HEK293 (cell line): ENCODE measurements at regions not wholly inside any gene's neighbourhood (a gene's known extent, or its start where the extent isn't known, plus 50 kb on each side); places are given as distances from the start of the nearest gene placed in this dataset.

Experiments
- CTCF ChIA-PET: fragments of 350-600 bp; formaldehyde crosslinking; extraction: SDS; loops from one replicate; lab custom pipeline; 2021; ENCODE audit warnings: antibody characterized with exemption; lab: Yijun Ruan, JAX
- POLR2A ChIA-PET: fragments of 300-600 bp; formaldehyde crosslinking; extraction: SDS; loops from one replicate; lab custom pipeline; 2020; ENCODE audit warnings: antibody characterized with exemption, inconsistent platforms; lab: Yijun Ruan, JAX
- H3K27ac ChIP-seq: fragments of 200-500 bp; sonication (Bioruptor generic); 2 replicates; pipeline ENCODE4 v1.5.1; 2014; ENCODE audit warnings: low read depth, low read length, control low read depth, inconsistent platforms; ENCODE audit errors: extremely low read depth
- H3K36me3 ChIP-seq, 2 experiments: fragments of 200-500 bp in 1 of 2; sonication (Bioruptor generic) in 1 of 2; 1 replicate in 1 of 2; 2 replicates in 1 of 2; pipeline ENCODE4 v1.5.1; 2014 to 2017; ENCODE audit warnings: inconsistent platforms in 2 of 2, low read length in 2 of 2; ENCODE audit not compliant: control insufficient read depth in 2 of 2, insufficient read depth in 1 of 2
- H3K4me1 ChIP-seq: fragments of 200-500 bp; sonication (Bioruptor generic); 2 replicates; pipeline ENCODE4 v1.5.1; 2014; ENCODE audit warnings: mild to moderate bottlenecking, low read length, inconsistent platforms; ENCODE audit not compliant: control insufficient read depth, insufficient read depth
- H3K4me3 ChIP-seq: 2 replicates; pipeline ENCODE4 v1.5.1; 2011; ENCODE audit warnings: low read depth, mild to moderate bottlenecking, control low read depth, low read length, moderate library complexity
- H3K9me3 ChIP-seq: fragments of 200-500 bp; sonication (Bioruptor generic); 2 replicates; pipeline ENCODE4 v1.5.1; 2014; ENCODE audit warnings: low read depth, low read length, inconsistent platforms; ENCODE audit not compliant: control insufficient read depth, insufficient read depth
- GLIS2 ChIP-seq: fragments of 450-650 bp; formaldehyde crosslinking; IDR thresholded peaks from 2 replicates; pipeline ENCODE4 v1.5.1; 2016; ENCODE audit warnings: missing biosample characterization, missing genetic modification characterization
- OVOL3 ChIP-seq: fragments of 450-650 bp; formaldehyde crosslinking; IDR thresholded peaks from 2 replicates; pipeline ENCODE4 v1.5.1; 2016; ENCODE audit warnings: missing biosample characterization, missing genetic modification characterization
- SP7 ChIP-seq: fragments of 450-650 bp; formaldehyde crosslinking; IDR thresholded peaks from 2 replicates; pipeline ENCODE4 v1.5.1; 2016; ENCODE audit warnings: missing biosample characterization, missing genetic modification characterization
- ZBTB20 ChIP-seq: fragments of 450-650 bp; formaldehyde crosslinking; IDR thresholded peaks from 2 replicates; pipeline ENCODE4 v1.5.1; 2016; ENCODE audit warnings: missing biosample characterization, missing genetic modification characterization
- ZBTB48 ChIP-seq: fragments of 450-650 bp; formaldehyde crosslinking; IDR thresholded peaks from 2 replicates; pipeline ENCODE4 v1.5.1; 2016; ENCODE audit warnings: missing biosample characterization, missing genetic modification characterization
- ZFP3 ChIP-seq: fragments of 450-650 bp; formaldehyde crosslinking; IDR thresholded peaks from 2 replicates; pipeline ENCODE4 v1.5.1; 2016; ENCODE audit warnings: low read depth, missing biosample characterization, missing genetic modification characterization
- ZFP37 ChIP-seq: fragments of 450-650 bp; formaldehyde crosslinking; IDR thresholded peaks from 2 replicates; pipeline ENCODE4 v1.5.1; 2016; ENCODE audit warnings: missing biosample characterization, missing genetic modification characterization
- ZNF138 ChIP-seq: fragments of 450-650 bp; formaldehyde crosslinking; IDR thresholded peaks from 2 replicates; pipeline ENCODE4 v1.5.1; 2016; ENCODE audit warnings: missing biosample characterization, missing genetic modification characterization, borderline replicate concordance
- ZNF157 ChIP-seq: fragments of 450-650 bp; formaldehyde crosslinking; IDR thresholded peaks from 2 replicates; pipeline ENCODE4 v1.5.1; 2016; ENCODE audit warnings: missing biosample characterization, missing genetic modification characterization
- ZNF2 ChIP-seq: fragments of 450-650 bp; formaldehyde crosslinking; IDR thresholded peaks from 2 replicates; pipeline ENCODE4 v1.5.1; 2016; ENCODE audit warnings: missing biosample characterization, missing genetic modification characterization
- ZNF24 ChIP-seq: fragments of 450-650 bp; formaldehyde crosslinking; IDR thresholded peaks from 2 replicates; pipeline ENCODE4 v1.5.1; 2016; ENCODE audit warnings: missing biosample characterization, missing genetic modification characterization
- ZNF335 ChIP-seq: fragments of 450-650 bp; formaldehyde crosslinking; conservative IDR thresholded peaks from 2 replicates; pipeline ENCODE4 v1.5.1; 2016; ENCODE audit warnings: missing biosample characterization, missing genetic modification characterization
- ZNF341 ChIP-seq: fragments of 450-650 bp; formaldehyde crosslinking; IDR thresholded peaks from 2 replicates; pipeline ENCODE4; 2016; ENCODE audit warnings: low read depth, missing biosample characterization, missing genetic modification characterization
- ZNF362 ChIP-seq: fragments of 450-650 bp; formaldehyde crosslinking; IDR thresholded peaks from 2 replicates; pipeline ENCODE4 v1.5.1; 2016; ENCODE audit warnings: missing biosample characterization, missing genetic modification characterization
- ZNF398 ChIP-seq: fragments of 450-650 bp; formaldehyde crosslinking; IDR thresholded peaks from 2 replicates; pipeline ENCODE4 v1.5.1; 2017; ENCODE audit warnings: missing biosample characterization, missing genetic modification characterization
- ZNF404 ChIP-seq: fragments of 450-650 bp; formaldehyde crosslinking; IDR thresholded peaks from 2 replicates; pipeline ENCODE4 v1.5.1; 2017; ENCODE audit warnings: missing biosample characterization, missing genetic modification characterization
- ZNF48 ChIP-seq: fragments of 450-650 bp; formaldehyde crosslinking; IDR thresholded peaks from 2 replicates; pipeline ENCODE4 v1.5.1; 2016; ENCODE audit warnings: missing biosample characterization, missing genetic modification characterization
- ZNF561 ChIP-seq: fragments of 450-650 bp; IDR thresholded peaks from 2 replicates; pipeline ENCODE4 v1.5.1; 2018; ENCODE audit warnings: missing biosample characterization, missing genetic modification characterization, borderline replicate concordance
- ZNF610 ChIP-seq: fragments of 450-650 bp; formaldehyde crosslinking; IDR thresholded peaks from 2 replicates; pipeline ENCODE4 v1.5.1; 2016; ENCODE audit warnings: missing biosample characterization, missing genetic modification characterization, borderline replicate concordance
- ZNF660 ChIP-seq: fragments of 450-650 bp; IDR thresholded peaks from 2 replicates; pipeline ENCODE4 v1.5.1; 2018; ENCODE audit warnings: missing biosample characterization, mild to moderate bottlenecking, missing genetic modification characterization
- ZNF664 ChIP-seq: fragments of 450-650 bp; formaldehyde crosslinking; IDR thresholded peaks from 2 replicates; pipeline ENCODE4 v1.5.1; 2016; ENCODE audit warnings: missing biosample characterization, missing genetic modification characterization
- ZNF76 ChIP-seq: fragments of 450-650 bp; formaldehyde crosslinking; IDR thresholded peaks from 2 replicates; pipeline ENCODE4; 2016; ENCODE audit warnings: low read depth, missing biosample characterization, missing genetic modification characterization, borderline replicate concordance
- ZNF768 ChIP-seq: fragments of 450-650 bp; formaldehyde crosslinking; IDR thresholded peaks from 2 replicates; pipeline ENCODE4 v1.5.1; 2018; ENCODE audit warnings: missing biosample characterization, mild to moderate bottlenecking, missing genetic modification characterization
- ZXDB ChIP-seq: fragments of 450-650 bp; formaldehyde crosslinking; IDR thresholded peaks from 2 replicates; pipeline ENCODE4 v1.5.1; 2016; ENCODE audit warnings: missing biosample characterization, missing genetic modification characterization
- TF ChIP-seq, protein P1 (sequence below): fragments of 450-650 bp; formaldehyde crosslinking; IDR thresholded peaks from 2 replicates; pipeline ENCODE4 v1.5.1; 2016; ENCODE audit warnings: missing biosample characterization, missing genetic modification characterization
- TF ChIP-seq, protein P2 (sequence below): fragments of 450-650 bp; formaldehyde crosslinking; IDR thresholded peaks from 2 replicates; pipeline ENCODE4 v1.5.1; 2017; ENCODE audit warnings: missing biosample characterization, missing genetic modification characterization

- TF ChIP-seq ZNF335: peak; percentile 57
- TF ChIP-seq ZFP3: no peak
- TF ChIP-seq, protein P1, sequence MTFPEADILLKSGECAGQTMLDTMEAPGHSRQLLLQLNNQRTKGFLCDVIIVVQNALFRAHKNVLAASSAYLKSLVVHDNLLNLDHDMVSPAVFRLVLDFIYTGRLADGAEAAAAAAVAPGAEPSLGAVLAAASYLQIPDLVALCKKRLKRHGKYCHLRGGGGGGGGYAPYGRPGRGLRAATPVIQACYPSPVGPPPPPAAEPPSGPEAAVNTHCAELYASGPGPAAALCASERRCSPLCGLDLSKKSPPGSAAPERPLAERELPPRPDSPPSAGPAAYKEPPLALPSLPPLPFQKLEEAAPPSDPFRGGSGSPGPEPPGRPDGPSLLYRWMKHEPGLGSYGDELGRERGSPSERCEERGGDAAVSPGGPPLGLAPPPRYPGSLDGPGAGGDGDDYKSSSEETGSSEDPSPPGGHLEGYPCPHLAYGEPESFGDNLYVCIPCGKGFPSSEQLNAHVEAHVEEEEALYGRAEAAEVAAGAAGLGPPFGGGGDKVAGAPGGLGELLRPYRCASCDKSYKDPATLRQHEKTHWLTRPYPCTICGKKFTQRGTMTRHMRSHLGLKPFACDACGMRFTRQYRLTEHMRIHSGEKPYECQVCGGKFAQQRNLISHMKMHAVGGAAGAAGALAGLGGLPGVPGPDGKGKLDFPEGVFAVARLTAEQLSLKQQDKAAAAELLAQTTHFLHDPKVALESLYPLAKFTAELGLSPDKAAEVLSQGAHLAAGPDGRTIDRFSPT (tag by site-specific recombination): peak; percentile 97
- TF ChIP-seq ZNF362: no peak
- TF ChIP-seq ZNF48: no peak
Measured at GRCh38 chr22:46069521-46070214, 80.7 kb upstream of the PPARA start (continued).

DNA sequence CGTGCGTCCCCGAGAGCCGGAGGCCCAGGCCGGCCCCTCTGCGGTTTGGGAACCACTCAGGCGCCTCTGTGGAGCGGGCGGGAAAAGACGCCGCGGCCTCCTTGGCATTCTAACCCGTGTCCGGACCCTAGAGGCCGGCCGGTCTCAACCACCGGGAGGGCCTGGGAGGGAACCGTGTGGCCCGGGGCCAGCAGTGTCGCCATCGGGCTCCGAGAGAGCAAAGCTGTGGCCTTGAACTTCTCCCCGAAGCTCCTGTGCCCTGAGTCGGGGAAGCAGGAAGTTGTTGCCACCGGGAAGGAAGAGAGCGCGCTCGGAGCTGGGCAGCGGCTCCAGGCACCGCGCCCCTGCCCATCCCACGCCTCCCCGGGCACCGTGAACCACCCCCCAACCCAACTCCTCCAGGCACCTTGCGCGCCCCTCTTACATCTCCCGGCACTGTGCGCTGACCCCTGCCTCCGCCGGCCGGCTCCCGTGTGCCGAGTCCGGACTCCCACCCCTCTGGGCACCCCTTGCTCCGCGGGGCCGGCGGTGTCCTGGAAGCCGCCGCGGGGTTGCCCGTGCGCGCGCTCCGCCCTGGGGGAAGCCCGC, 80.0 kb upstream of the PPARA start:
- peaks cover 18% of the 10 kb centered on the region for H3K4me1 ChIP-seq
- H3K27ac ChIP-seq: peak overlapping the region; percentile 100
- H3K4me3 ChIP-seq: peak overlapping the region; percentile 99
- no peaks in the 10 kb centered on the region for H3K9me3 ChIP-seq
- ChIA-PET CTCF (interaction anchor here (0.6 to 3.2 kb wide), 5 partner anchors 46 to 74 kb away, joined by 3 to 14 read pairs (median 5); no protein-coding TSS in a partner anchor), POLR2A (interaction anchor here (1.2 to 3.4 kb wide), 8 partner anchors 14 to 63 kb away, joined by 3 to 42 read pairs (median 18); no protein-coding TSS in a partner anchor)
- peaks cover 0 to 14% of the 10 kb centered on the region in 2 experiments; a peak in 1 of 3 replicates for H3K36me3 ChIP-seq
- TF ChIP-seq ZNF664 (tag by site-specific recombination): no peak
- 0 out of 2 replicates have a peak, but pooled peaks have one; percentile 9 for TF ChIP-seq ZNF398 (tag by site-specific recombination)
- TF ChIP-seq ZNF335: peak; percentile 23; the same call in 1 of the 2 replicates
- 0 out of 2 replicates have a peak, but pooled peaks have one; percentile 95 for TF ChIP-seq ZFP37 (tag by site-specific recombination)
- TF ChIP-seq ZNF76: peak; percentile 43; the same call in 1 of the 2 replicates
- peak; percentile 14; the same call in 1 of the 2 replicates for TF ChIP-seq ZNF610 (tag by site-specific recombination)
- peak; percentile 59; the same call in 1 of the 2 replicates for TF ChIP-seq ZBTB20 (tag by site-specific recombination)
- peak; percentile 29; the same call in 1 of the 2 replicates for TF ChIP-seq SP7 (tag by site-specific recombination)
- TF ChIP-seq ZNF768 (tag by site-specific recombination): 0 out of 2 replicates have a peak, but pooled peaks have one; percentile 30
- TF ChIP-seq, protein P1 (tag by site-specific recombination): peak; percentile 89
- 0 out of 2 replicates have a peak, but pooled peaks have one; percentile 75 for TF ChIP-seq ZNF660
- TF ChIP-seq ZNF24: no peak
- 0 out of 2 replicates have a peak, but pooled peaks have one; percentile 69 for TF ChIP-seq ZBTB48 (tag by site-specific recombination)
- TF ChIP-seq ZNF2: peak; percentile 74; the same call in 1 of the 2 replicates
- 0 out of 2 replicates have a peak, but pooled peaks have one; percentile 37 for TF ChIP-seq OVOL3 (tag by site-specific recombination)
- TF ChIP-seq ZNF341: 0 out of 2 replicates have a peak, but pooled peaks have one; percentile 9
- TF ChIP-seq, protein P2, sequence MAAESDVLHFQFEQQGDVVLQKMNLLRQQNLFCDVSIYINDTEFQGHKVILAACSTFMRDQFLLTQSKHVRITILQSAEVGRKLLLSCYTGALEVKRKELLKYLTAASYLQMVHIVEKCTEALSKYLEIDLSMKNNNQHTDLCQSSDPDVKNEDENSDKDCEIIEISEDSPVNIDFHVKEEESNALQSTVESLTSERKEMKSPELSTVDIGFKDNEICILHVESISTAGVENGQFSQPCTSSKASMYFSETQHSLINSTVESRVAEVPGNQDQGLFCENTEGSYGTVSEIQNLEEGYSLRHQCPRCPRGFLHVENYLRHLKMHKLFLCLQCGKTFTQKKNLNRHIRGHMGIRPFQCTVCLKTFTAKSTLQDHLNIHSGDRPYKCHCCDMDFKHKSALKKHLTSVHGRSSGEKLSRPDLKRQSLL (tag by site-specific recombination): peak; percentile 55; the same call in 1 of the 2 replicates
- TF ChIP-seq ZNF561: peak; percentile 2; the same call in 1 of the 2 replicates
- TF ChIP-seq ZXDB (tag by site-specific recombination): peak; percentile 84
- TF ChIP-seq ZNF404 (tag by site-specific recombination): no peak
- peak; percentile 76 for TF ChIP-seq GLIS2 (tag by site-specific recombination)
- no peak for TF ChIP-seq ZNF138 (tag by site-specific recombination)
- no peak for TF ChIP-seq ZNF157 (tag by site-specific recombination)
